ENCODE measurements at regions not wholly inside any gene's neighbourhood (a gene's known extent, or its start where the extent isn't known, plus 50 kb on each side); places are given as distances from the start of the nearest gene placed in this dataset.

DNA sequence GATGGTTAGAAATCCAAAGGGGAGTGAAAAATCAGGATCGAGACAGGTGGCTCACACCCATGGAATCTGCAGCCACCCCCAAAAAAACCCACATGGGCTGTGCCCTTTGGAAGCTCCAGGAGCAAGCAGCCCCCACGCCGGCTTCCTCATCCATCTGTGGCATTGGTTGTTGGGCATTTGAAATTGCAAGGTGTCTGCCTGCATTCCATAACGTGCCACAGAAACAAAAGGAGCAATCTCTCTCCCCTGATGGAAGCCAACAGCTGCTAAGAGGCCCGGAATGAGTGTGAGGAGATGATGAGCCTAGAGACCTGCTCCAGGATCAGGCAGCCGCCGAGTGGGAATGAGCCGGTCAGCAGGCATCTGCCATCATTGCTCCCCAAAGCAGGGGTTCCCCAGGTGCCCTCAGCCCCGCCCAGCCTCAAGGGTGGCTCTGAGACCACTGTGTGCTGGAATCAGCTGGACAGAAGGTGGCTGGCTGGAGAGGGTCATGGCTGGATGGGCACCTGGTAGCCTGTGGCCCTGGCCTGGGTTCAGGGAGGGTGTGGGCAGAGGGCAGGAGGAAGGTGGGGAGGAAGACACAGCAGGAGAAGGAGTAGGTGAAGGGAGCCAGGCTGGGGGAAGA, 113.2 kb downstream of the CRLF2 start:
- no peak overlapping the region for H3K9ac ChIP-seq (ENCODE audit: low read length)
- no peaks in the 10 kb centered on the region for H3K79me2 ChIP-seq (ENCODE audit: low read length)
- no peaks in the 10 kb centered on the region for H3K36me3 ChIP-seq (ENCODE audit: low read depth, low read length)
- H3K27ac ChIP-seq (ENCODE audit: low read length): no peak overlapping the region
- no peaks in the 10 kb centered on the region for H3K4me1 ChIP-seq (ENCODE audit: insufficient read depth, low read length)
- POLR2A ChIA-PET (ENCODE audit: unreplicated experiment): no interaction called here
- CTCF ChIA-PET: no interaction called here
- H3K9me3 ChIP-seq (ENCODE audit: low read length): no peaks in the 10 kb centered on the region
- no peak overlapping the region for H3K4me2 ChIP-seq (ENCODE audit: low read length)
- H3K27me3 ChIP-seq (ENCODE audit: low read length): peaks cover 4% of the 10 kb centered on the region; the same call in 1 of the 2 replicates
- H4K20me1 ChIP-seq (ENCODE audit: low read length): no peaks in the 10 kb centered on the region
- no peak overlapping the region for H2AFZ ChIP-seq (ENCODE audit: low read length)
- intact Hi-C loops (cut with micrococcal nuclease): no loop called here
- no peak overlapping the region for H3K4me3 ChIP-seq (ENCODE audit: low read length)
- ATAC-seq (no peak), DNase-seq (no peak)
- no peaks in the 10 kb centered on the region for H3F3A ChIP-seq (ENCODE audit: low read length, unreplicated experiment)
- no peak for TF ChIP-seq EZH2 (IDR thresholded peaks at IDR 0.05; ENCODE audit: low read length, unreplicated experiment)
- no TSS peak for BruUV-seq (replicated peaks)
- no peaks in the 10 kb centered on the region for H3K9me2 ChIP-seq (replicated peaks; ENCODE audit: low read length)

DNA sequence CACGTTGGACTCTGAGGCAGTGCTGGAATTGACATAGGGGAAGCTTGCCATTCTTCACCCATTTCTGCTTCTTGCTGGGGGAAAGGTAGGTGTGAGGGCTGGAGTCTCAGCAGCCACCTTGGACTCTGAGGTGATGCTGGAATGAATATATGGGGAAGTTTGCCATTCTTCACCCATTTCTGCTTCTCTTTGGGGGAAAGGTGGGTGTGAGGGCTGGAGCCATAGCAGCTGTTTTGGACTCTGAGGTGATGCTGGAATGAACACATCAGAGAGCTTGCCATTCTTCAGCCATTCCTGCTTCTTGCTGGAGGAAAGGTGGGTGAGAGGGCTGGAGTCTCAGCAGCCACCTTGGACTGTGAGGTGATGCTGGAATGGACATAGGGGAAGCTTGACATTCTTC, 115.1 kb downstream of the CRLF2 start:
- no peaks in the 10 kb centered on the region for H3K9me3 ChIP-seq (ENCODE audit: low read length)
- H4K20me1 ChIP-seq (ENCODE audit: low read length): no peaks in the 10 kb centered on the region
- BruUV-seq (replicated peaks): no TSS peak
- TF ChIP-seq EZH2phosphoT487 (IDR thresholded peaks at IDR 0.05; ENCODE audit: borderline replicate concordance, low read length) (no peak), EZH2 (IDR thresholded peaks at IDR 0.05; ENCODE audit: low read length, unreplicated experiment) (no peak)
- TF ChIP-seq, protein P1, sequence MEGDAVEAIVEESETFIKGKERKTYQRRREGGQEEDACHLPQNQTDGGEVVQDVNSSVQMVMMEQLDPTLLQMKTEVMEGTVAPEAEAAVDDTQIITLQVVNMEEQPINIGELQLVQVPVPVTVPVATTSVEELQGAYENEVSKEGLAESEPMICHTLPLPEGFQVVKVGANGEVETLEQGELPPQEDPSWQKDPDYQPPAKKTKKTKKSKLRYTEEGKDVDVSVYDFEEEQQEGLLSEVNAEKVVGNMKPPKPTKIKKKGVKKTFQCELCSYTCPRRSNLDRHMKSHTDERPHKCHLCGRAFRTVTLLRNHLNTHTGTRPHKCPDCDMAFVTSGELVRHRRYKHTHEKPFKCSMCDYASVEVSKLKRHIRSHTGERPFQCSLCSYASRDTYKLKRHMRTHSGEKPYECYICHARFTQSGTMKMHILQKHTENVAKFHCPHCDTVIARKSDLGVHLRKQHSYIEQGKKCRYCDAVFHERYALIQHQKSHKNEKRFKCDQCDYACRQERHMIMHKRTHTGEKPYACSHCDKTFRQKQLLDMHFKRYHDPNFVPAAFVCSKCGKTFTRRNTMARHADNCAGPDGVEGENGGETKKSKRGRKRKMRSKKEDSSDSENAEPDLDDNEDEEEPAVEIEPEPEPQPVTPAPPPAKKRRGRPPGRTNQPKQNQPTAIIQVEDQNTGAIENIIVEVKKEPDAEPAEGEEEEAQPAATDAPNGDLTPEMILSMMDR (conservative IDR thresholded peaks at IDR 0.05; ENCODE audit: low read depth, low read length): no peak
- H3K27me3 ChIP-seq (ENCODE audit: low read length): peaks cover 9% of the 10 kb centered on the region
- ChIA-PET CTCF (no interaction called here), POLR2A (ENCODE audit: unreplicated experiment) (no interaction called here)
- no peaks in the 10 kb centered on the region for H3K4me1 ChIP-seq (ENCODE audit: insufficient read depth, low read length)
- intact Hi-C loops (cut with micrococcal nuclease): no loop called here
- H3K27ac ChIP-seq (ENCODE audit: low read length): no peak overlapping the region
- DNase-seq (no peak), ATAC-seq (no peak)
- no peak overlapping the region for H2AFZ ChIP-seq (ENCODE audit: low read length)
- H3K4me3 ChIP-seq (ENCODE audit: low read length): no peak overlapping the region
- H3K9ac ChIP-seq (ENCODE audit: low read length): no peak overlapping the region
- no peaks in the 10 kb centered on the region for H3K9me2 ChIP-seq (replicated peaks; ENCODE audit: low read length)
- no peak overlapping the region for H3K4me2 ChIP-seq (ENCODE audit: low read length)
- H3K79me2 ChIP-seq (ENCODE audit: low read length): no peaks in the 10 kb centered on the region
- H3K36me3 ChIP-seq (ENCODE audit: low read depth, low read length): no peaks in the 10 kb centered on the region
- no peaks in the 10 kb centered on the region for H3F3A ChIP-seq (ENCODE audit: low read length, unreplicated experiment)

DNA sequence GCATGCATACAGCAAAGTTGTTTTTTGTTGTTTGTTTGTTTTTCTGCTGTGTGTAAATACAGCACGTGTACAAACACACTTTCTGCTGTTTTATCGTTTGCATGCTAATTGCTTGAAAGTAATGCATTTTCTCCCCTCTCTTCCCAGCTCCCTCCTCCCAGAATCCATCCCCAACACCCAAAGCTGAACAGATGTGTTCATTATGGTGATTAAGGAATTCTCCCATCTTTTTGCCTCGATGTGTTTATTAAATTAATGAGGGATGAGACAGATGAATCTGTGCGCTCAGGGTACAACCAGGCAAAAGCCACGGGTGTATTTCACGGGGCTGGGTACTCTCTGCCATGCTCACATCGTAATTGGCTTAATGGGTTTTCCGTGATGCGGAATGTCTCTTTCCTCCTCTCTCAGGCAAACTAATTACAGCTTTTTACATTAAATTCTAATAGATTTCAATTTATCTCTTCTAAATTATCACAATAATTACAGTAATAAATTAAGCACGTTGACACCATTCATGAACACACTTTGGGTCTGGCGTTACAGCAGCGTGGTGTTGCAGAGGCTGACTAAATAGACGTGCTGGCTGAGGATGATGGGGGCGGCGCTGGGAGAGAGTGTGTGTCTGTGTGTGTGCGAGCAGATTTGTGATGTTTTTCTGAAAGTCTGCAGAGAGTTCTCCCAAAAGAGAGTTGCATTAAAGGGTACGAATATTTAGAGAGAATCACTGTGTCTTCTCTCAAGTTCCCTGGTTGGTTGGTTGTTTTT, 117.7 kb downstream of the CRLF2 start:
- no TSS peak for BruUV-seq (replicated peaks)
- ATAC-seq (no peak), DNase-seq (no peak)
- Histone ChIP-seq H2AFZ (ENCODE audit: low read length) (no peak overlapping the region), H3K79me2 (ENCODE audit: low read length) (no peaks in the 10 kb centered on the region), H3K4me1 (ENCODE audit: insufficient read depth, low read length) (no peaks in the 10 kb centered on the region), H3K4me3 (ENCODE audit: low read length) (no peak overlapping the region), H4K20me1 (ENCODE audit: low read length) (no peaks in the 10 kb centered on the region), H3K27me3 (ENCODE audit: low read length) (peaks cover 9% of the 10 kb centered on the region), H3K27ac (ENCODE audit: low read length) (no peak overlapping the region), H3K4me2 (ENCODE audit: low read length) (no peak overlapping the region), H3K9me3 (ENCODE audit: low read length) (no peaks in the 10 kb centered on the region), H3K9me2 (replicated peaks; ENCODE audit: low read length) (no peaks in the 10 kb centered on the region), H3K9ac (ENCODE audit: low read length) (no peak overlapping the region), H3F3A (ENCODE audit: low read length, unreplicated experiment) (no peaks in the 10 kb centered on the region), H3K36me3 (ENCODE audit: low read depth, low read length) (no peaks in the 10 kb centered on the region)
- ChIA-PET CTCF (no interaction called here), POLR2A (ENCODE audit: unreplicated experiment) (no interaction called here)
- no peak for TF ChIP-seq EZH2phosphoT487 (IDR thresholded peaks at IDR 0.05; ENCODE audit: borderline replicate concordance, low read length)
- TF ChIP-seq, protein P1 (conservative IDR thresholded peaks at IDR 0.05; ENCODE audit: low read depth, low read length): no peak
- TF ChIP-seq EZH2 (IDR thresholded peaks at IDR 0.05; ENCODE audit: low read length, unreplicated experiment): no peak
- intact Hi-C loops (cut with micrococcal nuclease): no loop called here

All from PC-3 (cell line).